ENCODE measurements at regions not wholly inside any gene's neighbourhood (a gene's known extent, or its start where the extent isn't known, plus 50 kb on each side); places are given as distances from the start of the nearest gene placed in this dataset.
"Not testable (repeated sequence)": the region's sequence is repeated elsewhere in the genome, so short reads cannot be mapped to it uniquely, and the experiment has no call there.

DNA sequence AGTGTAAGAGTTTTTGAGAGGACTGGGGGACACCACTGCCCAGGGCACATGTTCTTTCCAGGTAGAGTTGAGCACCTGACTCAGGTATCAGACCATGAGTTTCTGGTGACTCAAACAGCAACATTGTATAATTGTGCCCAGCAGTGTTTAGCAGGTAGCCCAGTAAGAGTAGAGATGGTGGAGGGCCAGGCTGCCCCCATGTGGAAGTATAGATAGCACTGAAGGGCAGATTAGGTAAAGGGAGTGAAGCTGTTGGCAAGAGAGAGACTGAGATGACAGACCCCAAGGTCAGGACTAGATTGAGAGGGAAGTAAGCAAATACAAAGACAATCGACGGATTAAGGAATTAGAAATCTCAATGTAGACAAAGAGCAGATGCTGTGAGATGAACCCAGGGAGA is 74.6 kb downstream of the TRIM42 start:
- no peak for DNase-seq

DNA sequence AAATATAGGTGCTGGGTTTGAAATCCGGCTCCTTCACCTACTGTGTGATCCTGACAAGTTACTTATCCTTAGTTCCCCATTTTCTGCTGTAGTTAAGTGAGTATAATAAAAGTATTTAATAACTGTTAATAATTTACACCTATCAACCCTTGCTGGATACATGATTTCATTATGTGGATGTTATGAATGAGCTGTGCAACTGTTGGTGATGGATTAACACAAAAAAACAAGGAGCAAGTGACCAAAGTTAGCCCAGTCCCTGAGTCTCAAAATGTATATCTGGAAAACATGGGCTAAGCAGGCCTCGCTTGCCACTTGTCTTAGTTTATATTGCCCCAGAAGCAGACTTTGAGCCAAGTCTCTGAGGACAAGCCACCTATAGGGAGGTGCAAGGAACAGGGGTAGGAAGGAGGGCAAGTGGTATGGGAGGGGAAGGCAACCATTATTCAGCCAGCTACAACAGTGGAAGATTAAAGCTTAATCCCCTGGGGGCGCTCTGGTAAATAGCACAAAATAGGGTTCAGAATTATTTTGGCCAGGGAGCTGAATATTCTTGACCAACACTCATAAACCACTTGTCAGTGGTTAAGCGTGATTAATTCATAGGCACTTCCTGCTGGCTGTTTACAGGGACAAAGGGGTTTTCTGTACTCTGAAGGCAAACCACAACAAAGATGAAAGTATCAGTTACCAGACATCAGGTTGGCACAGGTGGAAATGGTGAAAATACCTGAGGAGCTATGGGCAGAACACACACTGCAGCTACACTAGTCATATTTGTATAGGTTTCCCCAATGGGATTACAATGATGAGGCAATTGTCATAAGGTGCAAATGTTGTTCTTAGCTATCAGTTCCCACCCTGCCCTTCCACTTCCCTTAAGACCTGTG is 76.2 kb downstream of the TRIM42 start:
- DNase-seq, result no peak

DNA sequence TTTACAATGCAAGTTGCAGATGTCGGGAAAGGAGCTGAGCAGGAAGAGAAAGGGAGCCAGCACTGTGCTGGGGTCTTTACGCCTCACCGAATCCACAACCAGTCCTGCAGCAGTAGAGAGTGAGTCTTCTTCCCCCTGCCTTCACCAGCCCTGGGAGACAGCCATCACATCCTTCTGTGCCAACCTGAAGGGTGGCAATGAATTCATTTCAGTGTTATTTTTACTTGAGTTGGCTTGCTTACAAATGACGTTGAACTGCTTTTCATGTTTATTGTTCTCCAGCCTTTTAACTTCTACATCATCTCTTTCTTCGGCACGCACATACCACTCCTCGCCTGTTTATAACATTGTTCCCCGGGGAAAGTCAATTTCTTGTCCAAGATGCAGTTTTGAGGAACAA is 77.1 kb downstream of the TRIM42 start:
- no peak for DNase-seq

DNA sequence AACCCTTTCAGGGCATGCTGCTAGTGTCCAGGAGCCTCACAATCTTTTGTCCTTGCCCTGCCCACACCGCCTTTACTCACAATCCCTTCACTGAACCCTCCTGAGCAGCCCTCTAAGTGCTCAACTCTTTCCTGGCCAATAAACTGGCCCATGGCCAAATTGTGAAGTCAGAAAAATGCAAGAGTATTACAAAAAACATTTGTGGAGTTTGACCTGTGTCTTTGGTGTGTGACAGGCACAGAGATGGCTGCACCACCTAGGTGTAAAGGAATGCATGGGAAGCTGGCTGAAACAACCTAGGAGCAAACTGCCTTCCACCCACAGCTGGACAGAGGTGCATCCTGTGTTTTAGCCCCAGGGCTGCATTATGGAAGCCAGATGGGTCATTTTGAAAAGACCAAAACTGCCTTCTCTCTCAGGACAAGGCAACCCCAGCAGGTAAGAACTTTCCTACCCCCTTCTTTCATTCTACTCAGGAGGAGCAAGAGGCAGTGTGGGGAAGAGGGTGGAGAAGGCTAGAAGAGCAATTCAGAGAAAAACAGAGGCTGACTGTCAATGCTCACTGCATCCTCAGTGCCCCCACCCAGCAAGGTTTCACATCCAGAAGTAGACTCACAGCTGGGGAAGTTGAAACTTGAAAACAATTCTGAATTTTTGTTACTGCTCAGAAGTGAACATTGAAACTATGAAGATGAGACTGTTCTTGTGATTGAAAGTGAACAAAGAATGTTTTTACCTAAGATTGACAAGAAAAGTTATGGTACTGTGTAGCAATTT is 78.6 kb downstream of the TRIM42 start:
- DNase-seq, result no peak

DNA sequence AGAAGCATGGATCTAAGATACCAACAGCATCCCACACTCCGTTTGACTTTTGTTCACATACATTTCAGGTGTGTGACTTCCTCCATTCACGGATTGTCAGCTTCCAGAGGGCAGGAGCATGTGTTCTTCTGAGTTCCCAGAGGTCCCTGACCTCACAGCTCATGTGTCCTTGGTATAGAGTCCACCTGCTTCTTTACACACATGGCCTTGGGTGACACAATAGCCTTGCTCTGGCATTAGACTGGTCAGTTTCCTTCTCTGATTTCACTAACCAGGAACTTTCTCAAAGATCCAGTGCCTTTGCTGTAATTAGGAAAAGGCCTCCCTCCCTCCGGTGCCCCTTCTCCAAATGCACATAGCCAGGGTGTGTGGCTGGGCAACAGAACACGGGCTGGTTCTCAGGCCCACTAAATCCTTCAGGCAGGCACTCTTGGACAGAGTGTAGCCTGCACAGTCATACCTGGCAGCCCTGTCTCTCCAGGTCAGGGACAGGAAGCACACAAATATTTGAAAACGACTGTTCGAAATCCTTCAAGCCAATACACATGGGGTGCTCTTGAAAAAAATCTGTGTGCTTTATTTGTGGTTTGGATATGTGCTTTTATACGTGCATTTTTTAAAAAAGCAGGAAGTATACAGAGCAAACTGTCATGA is 81.1 kb downstream of the TRIM42 start:
- DNase-seq, result no peak

DNA sequence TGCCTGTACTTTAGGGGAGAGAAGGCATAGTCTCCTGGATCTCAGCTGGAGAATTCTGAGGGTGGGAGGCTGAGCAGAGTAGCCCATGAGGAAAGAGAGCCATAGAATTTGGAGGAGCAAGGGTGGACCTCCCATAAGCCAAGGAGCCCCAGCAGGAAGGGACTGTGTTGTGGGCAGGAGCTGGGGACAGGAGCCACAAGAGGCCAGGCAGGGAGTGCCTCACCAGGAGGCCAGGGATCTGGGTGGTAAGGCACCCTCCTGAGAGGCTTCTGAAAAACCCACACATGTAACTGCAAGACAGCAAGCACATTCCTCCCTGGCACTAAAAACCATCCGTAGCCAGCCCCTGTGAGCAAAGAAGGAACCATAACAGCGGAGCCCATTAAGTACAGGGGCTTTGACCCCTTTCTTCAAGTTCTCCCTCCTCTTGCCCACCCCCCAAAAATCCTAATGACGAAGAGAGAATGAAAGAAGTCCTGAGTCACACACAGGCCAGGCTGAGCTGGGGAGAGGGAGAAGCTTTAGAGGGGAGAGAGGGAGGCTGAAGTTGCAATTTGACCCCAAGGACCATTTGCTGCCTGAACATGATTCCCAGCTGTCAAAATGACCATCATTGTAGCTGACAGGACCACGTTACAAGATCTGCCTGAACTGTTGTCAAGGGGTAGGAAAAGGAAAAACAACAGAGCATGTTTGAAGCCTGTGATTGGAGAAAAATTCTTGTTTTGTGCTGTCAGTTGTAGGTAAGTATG is 82.6 kb downstream of the TRIM42 start:
- DNase-seq, result no peak

DNA sequence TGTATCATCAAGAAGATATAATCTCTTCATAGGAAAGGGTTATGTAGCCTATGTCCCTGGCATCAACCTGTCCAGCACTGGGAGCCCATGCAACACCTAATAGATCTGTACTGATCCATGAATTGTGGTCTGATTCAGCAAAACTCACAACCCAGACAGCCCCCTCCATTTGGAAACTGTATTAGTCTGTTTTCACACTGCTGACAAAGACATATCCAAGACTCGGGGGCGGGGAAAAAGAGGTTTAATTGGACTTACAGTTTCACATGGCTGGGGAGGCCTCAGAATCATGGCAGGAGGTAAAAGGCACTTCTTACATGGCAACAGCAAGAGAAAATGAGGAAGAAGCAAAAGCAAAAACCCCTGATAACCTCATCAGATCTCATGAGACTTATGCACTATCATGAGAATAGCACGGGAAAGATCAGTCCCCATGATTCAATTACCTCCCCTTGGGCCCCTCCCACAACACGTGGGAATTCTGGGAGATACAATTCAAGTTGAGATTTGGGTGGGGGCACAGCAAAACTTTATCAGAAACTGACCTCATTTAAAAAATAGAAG is 83.3 kb downstream of the TRIM42 start:
- DNase-seq, result no peak

DNA sequence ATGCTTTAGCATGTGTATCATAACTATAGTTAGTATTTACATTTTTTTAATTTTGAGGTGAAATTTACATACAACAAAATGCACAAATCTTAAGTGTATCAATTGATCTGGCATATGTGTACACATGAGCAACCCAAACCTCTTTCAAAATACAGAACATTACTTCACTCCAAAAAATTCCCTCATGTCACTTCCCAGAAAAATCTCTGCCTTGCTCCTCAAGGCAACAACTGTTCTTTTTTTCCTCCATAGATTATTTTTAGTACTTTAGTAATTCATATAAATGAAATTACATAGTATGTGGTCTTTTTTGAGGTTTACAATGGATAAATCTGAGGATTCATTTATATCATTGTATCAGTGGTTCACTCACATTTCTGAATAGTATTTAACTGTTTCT is 84.9 kb downstream of the TRIM42 start:
- no peak for DNase-seq

DNA sequence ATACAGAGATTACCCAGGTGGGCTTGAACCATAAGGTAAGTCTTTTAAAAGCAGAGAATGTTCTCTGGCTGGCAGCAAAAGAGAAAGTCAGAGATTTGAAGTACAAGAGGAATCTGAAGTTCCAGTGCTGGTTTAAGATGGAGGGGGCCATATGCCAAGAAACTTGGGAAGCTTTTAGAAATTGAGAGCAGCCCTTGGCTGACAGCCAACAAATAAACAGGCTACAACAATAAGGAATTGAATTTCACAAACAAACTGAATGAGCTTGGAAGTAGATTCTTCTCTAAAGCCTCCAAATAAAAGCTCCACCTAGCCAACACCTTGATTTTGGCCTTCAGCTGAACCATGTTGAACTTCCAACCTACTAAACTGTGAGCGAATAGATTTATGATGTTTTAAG is 85.7 kb downstream of the TRIM42 start:
- DNase-seq, result no peak

DNA sequence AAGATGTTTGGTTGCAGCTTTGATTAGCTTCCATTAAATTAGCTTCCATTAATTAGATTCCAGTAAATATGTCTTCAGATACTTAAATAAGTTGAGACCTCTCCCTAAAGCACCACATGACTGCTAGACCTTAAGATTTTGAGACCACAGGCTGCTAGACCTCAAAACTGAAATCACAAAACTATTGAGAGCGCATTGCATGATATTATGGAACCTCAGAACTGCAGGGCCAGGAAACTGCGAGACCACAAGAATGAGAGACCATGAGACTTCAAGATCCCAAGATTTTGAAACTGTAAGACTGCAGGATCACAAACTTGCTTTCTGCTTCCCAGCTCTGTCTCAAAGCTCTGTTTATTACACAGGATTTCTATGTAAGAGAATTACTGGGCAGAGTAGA is 87.4 kb downstream of the TRIM42 start:
- no peak for DNase-seq

DNA sequence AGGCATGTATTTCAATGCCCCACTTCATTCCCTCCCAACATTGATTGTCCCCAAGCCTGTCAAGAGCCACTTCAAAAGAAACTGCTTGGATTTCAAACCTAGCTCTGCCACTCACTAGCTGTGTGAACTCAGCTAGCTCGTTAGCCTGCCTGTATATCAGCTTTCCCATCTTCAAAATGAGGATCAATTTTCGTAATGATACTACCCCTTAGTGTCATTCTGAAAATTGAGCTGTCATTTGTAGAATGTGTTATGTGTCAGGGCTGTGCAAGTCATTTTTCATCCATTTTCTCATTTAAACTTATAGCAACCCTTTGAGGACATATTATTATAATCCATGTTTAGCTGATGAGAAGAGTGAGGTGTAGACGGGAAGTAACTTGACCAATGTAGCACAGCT is 88.6 kb downstream of the TRIM42 start:
- DNase-seq, result no peak

DNA sequence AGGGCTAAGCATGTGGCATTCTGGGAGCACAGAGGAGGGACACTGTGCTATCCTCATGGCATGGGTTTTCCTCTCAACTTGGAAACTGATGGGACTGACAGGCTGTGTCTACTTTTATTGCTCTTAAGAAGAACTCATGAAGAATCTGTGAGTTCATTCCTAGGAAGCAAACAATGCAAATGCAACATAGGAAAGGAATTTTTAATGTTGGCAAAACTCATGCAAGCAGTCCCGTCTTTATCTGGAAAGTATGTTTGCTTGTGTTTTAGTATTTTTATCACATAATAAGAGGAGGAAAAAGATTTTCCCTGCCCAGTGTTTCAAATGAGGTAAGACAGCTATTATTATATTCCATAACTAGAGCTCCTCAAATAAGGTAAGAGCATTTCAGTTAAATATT is 89.7 kb downstream of the TRIM42 start:
- no peak for DNase-seq

DNA sequence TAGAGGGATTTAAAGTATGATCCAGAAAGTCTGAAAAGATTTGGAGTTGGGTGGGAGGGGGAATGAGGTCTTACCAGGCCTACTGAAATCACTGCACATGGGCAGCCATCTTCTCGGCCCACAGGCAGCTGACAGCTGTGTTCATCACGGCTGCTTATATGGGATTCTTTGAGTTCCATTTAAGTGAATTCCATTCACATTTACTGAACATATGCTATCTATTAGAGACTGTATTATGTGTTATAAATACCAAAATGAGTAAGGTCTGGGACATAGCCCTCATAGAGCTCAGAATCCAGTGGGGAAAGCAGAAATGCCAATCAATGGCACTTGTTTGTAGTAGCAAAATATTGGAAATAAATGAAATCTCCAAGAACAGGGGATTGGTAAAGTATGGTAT is 91.1 kb downstream of the TRIM42 start:
- no peak for DNase-seq

DNA sequence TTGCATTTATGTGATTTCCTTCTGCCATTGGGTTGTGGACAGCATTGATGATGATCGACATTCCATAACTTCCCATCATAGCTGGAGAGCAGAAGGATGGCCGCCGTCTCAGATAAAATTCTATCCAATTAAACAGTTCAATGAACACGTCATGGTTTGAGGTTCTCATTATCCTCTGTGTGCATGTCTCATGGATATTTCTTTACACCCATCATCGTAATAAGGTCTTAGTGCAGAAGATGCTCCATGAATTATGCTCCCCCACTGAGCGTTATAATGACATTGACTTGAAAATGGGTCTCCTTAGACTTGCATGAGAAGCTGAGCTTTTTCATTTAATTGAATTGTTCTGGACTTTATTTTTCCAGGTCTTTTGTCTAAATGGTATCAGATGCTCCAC is 92.1 kb downstream of the TRIM42 start:
- no peak for DNase-seq

DNA sequence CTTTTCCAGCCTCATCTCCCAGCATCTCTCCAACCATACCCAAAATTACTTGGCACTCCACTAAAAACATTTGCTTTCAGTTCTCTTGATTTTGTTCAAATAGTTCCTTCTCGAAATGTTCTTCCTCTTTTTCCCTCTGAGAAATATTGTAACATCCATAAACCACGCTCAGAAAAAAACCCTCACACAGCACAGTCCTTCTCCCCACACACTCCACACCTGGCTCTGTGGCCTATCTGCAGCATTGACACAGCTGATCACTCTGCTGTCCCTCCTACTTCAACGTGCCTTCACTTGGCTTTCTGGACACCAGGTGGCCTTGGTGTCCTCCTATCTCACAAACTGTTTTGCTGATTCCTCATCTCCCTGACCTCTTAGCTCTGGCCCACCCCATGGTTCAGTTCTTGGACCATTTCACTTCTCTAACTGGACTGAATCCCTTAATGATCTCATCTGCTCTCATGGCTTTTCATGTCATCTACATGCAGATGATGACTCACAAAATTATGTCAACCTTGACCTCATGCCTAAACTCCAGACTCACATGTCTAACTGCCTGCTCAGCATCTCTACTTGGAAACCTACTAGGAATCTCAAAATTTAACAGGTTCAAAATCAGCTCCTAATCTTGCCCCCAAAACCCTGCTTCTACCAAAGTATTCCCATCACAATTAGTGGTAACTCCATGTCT is 93.3 kb downstream of the TRIM42 start:
- DNase-seq, result no peak

DNA sequence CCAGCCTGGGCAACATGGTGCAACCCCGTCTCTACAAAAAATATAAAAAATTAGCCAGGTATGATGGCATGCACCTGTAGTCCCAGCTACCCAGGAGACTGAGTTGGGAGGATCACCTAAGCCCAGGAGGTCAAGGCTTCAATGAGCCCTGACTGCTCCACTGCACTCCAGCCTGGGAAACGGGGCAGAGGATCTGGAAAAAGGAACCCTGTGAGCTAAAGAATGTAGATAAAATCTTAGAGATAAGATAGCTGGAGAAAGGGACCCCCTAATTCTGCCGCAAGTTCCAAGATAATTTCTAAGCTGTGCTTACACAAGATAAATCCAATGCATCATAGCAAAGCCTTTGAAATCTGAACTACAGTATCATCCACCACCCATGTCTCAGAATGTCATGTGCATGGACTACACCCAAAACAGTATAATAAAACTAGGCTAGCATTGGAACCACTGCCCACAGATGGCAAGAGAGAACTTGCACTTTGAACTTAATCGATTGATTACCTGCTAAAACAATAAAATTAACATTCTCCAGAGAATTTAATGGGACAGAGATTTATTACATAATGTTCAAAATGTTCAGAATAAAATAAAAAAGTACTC is 99.9 kb downstream of the TRIM42 start:
- no peak for DNase-seq

DNA sequence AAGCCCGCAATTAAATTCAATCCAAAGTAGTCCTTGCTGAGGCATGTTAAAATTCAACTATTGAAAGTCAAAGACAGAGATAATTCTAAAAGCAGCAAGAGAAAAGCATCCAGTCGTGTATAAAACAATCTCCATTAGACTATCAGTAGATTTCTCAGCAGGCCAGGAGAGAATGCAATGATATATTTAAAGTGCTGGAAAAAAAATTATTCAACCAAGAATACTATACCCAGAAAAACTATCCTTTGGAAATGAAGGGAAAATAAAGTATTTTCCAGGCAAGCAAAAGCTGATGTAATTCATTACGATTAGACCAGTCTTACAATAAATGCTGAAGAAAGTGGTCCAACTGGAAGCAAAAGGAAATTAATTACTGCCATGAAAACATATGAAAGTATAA is 113.5 kb downstream of the TRIM42 start:
- no peak for DNase-seq

DNA sequence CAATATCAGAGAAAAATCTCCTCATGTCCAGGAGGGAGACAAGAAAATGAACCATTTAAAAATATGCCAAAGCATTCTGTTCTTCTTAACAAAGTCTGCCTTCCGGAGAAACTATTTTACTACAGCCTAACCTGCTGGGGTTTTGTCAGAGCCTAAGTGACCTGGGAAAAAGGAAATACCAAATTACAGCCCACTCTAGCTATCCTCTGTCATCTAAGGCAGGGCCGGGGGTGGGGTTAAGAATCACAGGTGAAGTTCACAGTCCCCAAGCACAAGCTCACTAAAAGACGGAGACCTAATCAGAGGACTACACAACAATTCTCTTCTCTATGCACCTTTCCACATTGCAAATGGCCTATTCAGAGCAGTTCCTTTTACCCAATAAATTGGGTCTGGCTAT is 116.6 kb downstream of the TRIM42 start:
- DNase-seq, result no peak

DNA sequence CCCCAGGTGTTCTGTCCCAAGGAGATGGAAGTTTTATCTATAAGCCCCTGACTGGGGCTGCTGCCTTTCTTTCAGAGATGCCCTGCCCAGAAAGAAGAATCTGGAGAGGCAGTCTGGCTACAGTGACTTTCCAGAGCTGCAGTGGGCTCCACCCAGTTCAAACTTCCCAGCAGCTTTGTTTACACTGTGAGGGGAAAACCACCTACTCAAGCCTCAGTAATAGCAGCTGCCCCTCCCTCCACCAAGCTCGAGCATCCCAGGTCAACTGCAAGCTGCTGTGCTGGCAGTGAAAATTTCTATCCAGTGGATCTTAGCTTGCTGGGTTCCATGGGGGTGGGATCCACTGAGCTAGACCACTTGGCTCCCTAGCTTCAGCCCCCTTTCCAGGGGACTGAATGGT is 125.0 kb downstream of the TRIM42 start:
- DNase-seq, result not testable (repeated sequence)

DNA sequence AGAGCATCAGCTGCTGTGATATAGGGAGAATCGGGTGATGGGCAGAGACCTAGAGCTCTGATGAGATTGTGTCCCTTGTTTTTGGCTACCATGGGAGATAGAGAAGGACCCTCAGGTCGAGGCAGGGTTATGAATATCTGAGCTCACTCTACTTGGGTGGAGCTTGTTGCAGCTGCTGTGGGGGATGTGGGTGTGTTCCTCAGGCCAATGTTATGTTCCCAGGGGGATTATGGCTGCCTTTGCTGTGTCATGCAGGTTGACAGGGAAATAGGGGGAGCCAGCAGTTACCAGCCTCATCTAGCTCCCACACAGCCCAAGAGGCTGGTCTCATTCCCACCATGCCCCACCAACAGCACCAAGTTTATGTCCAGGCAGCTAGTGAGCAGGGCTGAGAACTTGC is 131.5 kb downstream of the TRIM42 start:
- no peak for DNase-seq

DNA sequence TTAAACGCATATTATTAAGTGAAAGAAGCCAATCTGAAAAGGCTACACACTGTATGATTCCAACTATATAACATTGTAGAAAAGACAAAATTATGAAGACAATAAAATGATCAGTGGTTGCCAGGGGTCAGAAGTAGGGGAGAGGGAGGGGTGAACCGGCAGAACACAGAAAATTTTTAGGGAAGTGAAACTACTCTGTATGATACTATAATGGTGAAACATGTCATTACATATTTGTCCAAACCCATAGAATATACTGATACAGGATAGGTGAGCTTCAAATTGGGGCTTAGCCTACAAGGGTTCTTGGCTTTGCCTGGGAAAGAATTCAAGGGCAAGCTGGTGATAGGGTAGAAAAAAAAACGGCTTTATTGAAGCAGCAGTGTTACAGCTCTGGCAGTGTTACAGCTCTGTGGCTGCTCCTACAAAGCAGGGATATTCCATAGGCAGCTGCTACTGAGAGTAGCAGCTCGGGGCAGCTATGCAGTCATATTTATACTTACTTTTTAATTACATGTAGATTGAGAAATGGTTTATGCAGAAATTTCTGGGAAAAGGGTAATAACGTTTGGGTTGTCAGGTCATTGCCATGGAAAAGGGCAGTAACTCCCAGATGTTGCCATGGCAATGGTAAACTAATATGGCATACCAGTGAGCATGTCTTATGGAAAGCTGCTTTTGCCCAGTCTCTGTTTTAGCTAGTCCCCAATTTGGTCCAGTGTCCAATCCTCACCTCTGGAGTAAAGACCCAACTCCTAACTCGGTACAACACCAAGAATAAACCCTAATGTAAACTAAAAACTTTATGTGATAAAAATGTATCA is 125.1 kb upstream of the SLC25A36 start:
- no peak for DNase-seq
